Astrocyte (in vitro differentiated cells and primary cell): ENCODE measurements at regions not wholly inside any gene's neighbourhood (a gene's known extent, or its start where the extent isn't known, plus 50 kb on each side); places are given as distances from the start of the nearest gene placed in this dataset.

Experiments used
- DNase-seq: peaks from one replicate; pipeline ENCODE4 v3.0.0-alpha.2; 2010; ENCODE audit warnings: low read depth
- FAIRE-seq: peaks from 2 replicates; lab custom pipeline; 2011; peaks lifted over from hg19 to GRCh38; lab: Jason Lieb, UNC
- H2AFZ ChIP-seq: 2 replicates; pipeline ENCODE4 v1.6.0; 2012; ENCODE audit warnings: low read depth, low read length, inconsistent platforms
- H3K27ac ChIP-seq: 2 replicates; pipeline ENCODE4 v1.5.1; 2011; ENCODE audit warnings: low read depth, low read length, inconsistent platforms
- H3K27me3 ChIP-seq: 2 replicates; pipeline ENCODE4 v1.6.0; 2011; ENCODE audit warnings: low read length, inconsistent platforms; ENCODE audit not compliant: insufficient read depth
- H3K36me3 ChIP-seq: 2 replicates; pipeline ENCODE4 v1.5.1; 2011; ENCODE audit warnings: low read length, inconsistent platforms; ENCODE audit not compliant: insufficient read depth
- H3K4me1 ChIP-seq: 2 replicates; pipeline ENCODE4 v1.5.1; 2011; ENCODE audit warnings: low read length, inconsistent platforms; ENCODE audit not compliant: insufficient read depth
- H3K4me2 ChIP-seq: 2 replicates; pipeline ENCODE4 v1.6.0; 2012; ENCODE audit warnings: low read length, inconsistent platforms
- H3K4me3 ChIP-seq: 2 replicates; pipeline ENCODE4 v1.5.1; 2011; ENCODE audit warnings: low read depth, mild to moderate bottlenecking, low read length, inconsistent platforms; ENCODE audit not compliant: insufficient read depth
- H3K79me2 ChIP-seq: 2 replicates; pipeline ENCODE4 v1.6.0; 2012; ENCODE audit warnings: mild to moderate bottlenecking, low read length, inconsistent platforms; ENCODE audit not compliant: insufficient read depth
- H3K9ac ChIP-seq: 2 replicates; pipeline ENCODE4 v1.6.0; 2012; ENCODE audit warnings: mild to moderate bottlenecking, low read length, inconsistent platforms
- H3K9me3 ChIP-seq: 2 replicates; pipeline ENCODE4 v1.5.1; 2012; ENCODE audit warnings: low read depth, mild to moderate bottlenecking, low read length, inconsistent platforms; ENCODE audit not compliant: insufficient read depth
- H4K20me1 ChIP-seq: 2 replicates; pipeline ENCODE4 v1.6.0; 2012; ENCODE audit warnings: low read length, inconsistent platforms; ENCODE audit not compliant: insufficient read depth
- H3K27ac Mint-ChIP-seq: one replicate; pipeline ENCODE4 v1.8.0; 2021; ENCODE audit warnings: mild to moderate bottlenecking, mixed read lengths; ENCODE audit not compliant: unreplicated experiment
- H3K27me3 Mint-ChIP-seq: one replicate; pipeline ENCODE4 v1.8.0; 2021; ENCODE audit warnings: low read depth, mixed read lengths; ENCODE audit not compliant: unreplicated experiment
- H3K36me3 Mint-ChIP-seq: one replicate; pipeline ENCODE4 v1.8.0; 2021; ENCODE audit warnings: low read depth, mixed read lengths; ENCODE audit not compliant: unreplicated experiment
- H3K4me1 Mint-ChIP-seq: one replicate; pipeline ENCODE4 v1.8.0; 2021; ENCODE audit warnings: low read depth, mixed read lengths; ENCODE audit not compliant: unreplicated experiment
- H3K4me3 Mint-ChIP-seq: one replicate; pipeline ENCODE4 v1.8.0; 2021; ENCODE audit warnings: mild to moderate bottlenecking, moderate library complexity, mixed read lengths; ENCODE audit not compliant: unreplicated experiment
- H3K9me3 Mint-ChIP-seq: one replicate; pipeline ENCODE4 v1.8.0; 2021; ENCODE audit warnings: mild to moderate bottlenecking, mixed read lengths; ENCODE audit not compliant: unreplicated experiment
- EZH2 ChIP-seq: IDR thresholded peaks from 2 replicates; pipeline ENCODE4 v1.6.1; 2012; ENCODE audit warnings: mild to moderate bottlenecking, low read length, inconsistent platforms; ENCODE audit not compliant: insufficient read depth
- TF ChIP-seq, protein P1 (sequence below): IDR thresholded peaks from 2 replicates; pipeline ENCODE4 v1.5.1; 2011; ENCODE audit warnings: low read depth, mild to moderate bottlenecking, inconsistent platforms, low read length, moderate library complexity; ENCODE audit not compliant: insufficient read depth

DNA sequence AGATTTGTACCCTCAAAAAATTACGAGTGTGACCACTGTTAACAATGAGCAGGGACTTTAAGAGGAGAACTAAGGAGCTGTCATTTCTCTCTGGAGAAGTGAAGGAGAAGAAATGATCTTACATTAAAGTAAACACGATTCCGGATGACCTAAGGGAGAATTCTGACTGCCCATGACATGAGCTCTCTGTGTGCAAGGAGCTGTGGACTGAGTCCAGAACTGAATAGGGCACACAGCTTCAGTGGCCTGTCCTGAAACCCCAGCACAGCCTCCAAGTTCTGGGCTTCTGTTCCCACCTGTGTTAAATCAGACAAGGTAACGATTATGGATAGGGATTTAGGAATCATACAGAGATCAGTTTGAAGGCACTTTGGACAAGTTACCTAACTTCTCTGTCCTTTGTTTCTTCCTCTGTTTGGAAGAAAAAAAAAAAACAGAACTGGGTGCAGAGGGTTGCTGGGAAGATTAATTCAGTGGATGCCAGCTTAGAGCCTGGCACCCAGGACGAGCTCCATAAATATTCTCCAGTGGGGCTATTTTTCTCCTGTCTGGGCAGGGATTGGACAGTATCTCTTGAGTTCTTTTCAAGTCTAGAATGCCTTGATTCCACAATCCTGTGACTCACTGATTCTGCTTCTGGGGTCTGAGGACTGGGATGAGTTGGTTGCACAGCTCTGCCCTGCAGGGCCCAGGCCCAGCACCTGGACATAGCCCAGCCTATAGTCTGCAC is 65.7 kb downstream of the MRPL14 start:
- FAIRE-seq = no peak
- H3K36me3 ChIP-seq = no peaks in the 10 kb centered on the region
- Mint-ChIP-seq H3K27ac (peak overlapping the region; percentile 26), H3K27me3 (no peaks in the 10 kb centered on the region), H3K36me3 (no peaks in the 10 kb centered on the region), H3K4me3 (no peak overlapping the region), H3K9me3 (peaks cover 11% of the 10 kb centered on the region), H3K4me1 (peaks cover 41% of the 10 kb centered on the region)
- no peak overlapping the region for H3K4me3 ChIP-seq
- H3K9ac ChIP-seq = peak overlapping the region; percentile 3
- no peaks in the 10 kb centered on the region for H3K27me3 ChIP-seq
- peak overlapping the region; percentile 11 for H3K4me2 ChIP-seq
- no peaks in the 10 kb centered on the region for H3K9me3 ChIP-seq
- H3K27ac ChIP-seq = no peak overlapping the region
- no peaks in the 10 kb centered on the region for H4K20me1 ChIP-seq
- H3K4me1 ChIP-seq = peaks cover 72% of the 10 kb centered on the region
- no peak overlapping the region for H2AFZ ChIP-seq
- TF ChIP-seq, protein P1, sequence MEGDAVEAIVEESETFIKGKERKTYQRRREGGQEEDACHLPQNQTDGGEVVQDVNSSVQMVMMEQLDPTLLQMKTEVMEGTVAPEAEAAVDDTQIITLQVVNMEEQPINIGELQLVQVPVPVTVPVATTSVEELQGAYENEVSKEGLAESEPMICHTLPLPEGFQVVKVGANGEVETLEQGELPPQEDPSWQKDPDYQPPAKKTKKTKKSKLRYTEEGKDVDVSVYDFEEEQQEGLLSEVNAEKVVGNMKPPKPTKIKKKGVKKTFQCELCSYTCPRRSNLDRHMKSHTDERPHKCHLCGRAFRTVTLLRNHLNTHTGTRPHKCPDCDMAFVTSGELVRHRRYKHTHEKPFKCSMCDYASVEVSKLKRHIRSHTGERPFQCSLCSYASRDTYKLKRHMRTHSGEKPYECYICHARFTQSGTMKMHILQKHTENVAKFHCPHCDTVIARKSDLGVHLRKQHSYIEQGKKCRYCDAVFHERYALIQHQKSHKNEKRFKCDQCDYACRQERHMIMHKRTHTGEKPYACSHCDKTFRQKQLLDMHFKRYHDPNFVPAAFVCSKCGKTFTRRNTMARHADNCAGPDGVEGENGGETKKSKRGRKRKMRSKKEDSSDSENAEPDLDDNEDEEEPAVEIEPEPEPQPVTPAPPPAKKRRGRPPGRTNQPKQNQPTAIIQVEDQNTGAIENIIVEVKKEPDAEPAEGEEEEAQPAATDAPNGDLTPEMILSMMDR = no peak
- no peak for TF ChIP-seq EZH2
- peak; percentile 75 for DNase-seq
- no peaks in the 10 kb centered on the region for H3K79me2 ChIP-seq

DNA sequence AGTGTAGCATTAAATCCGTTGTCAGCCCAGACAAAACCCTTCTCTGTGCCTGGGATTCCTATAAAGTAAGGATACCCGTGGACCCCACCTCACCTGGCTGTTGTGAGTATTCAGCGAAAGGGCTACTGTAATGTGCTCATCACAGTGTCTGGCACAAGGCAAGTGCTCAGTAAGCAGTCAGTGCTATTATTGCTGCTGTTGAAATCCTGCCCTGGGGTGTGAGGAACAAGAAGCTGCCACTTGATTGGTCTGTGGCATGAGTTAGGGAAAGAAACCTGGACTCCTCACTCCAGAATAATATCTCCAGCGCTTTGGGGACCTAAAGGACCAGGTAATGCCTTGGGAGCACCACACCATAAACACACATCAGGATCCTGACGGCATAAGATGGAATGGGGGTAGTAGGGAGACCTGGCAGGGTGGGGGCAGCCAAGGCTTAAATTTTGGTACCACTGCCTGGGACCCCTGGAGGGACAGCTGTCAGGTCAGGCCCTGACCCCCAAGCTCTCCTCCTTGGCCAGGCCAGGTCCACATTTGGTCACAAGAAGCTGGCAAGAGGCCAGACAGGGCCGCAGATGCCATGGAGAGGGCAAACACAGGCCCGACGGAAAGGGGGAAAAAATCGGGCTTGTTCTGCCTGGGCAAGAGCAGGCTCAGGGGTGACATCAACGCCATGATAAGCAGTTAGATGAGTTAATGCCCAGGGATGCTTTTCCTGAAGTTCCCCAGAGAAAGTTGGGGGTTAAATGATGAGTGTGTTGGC is 66.5 kb downstream of the MRPL14 start:
- Histone ChIP-seq H3K36me3 (no peaks in the 10 kb centered on the region), H3K79me2 (no peaks in the 10 kb centered on the region), H3K4me3 (no peak overlapping the region), H3K9ac (peak overlapping the region; percentile 3), H3K27me3 (no peaks in the 10 kb centered on the region), H4K20me1 (no peaks in the 10 kb centered on the region), H3K4me2 (no peak overlapping the region), H3K9me3 (no peaks in the 10 kb centered on the region), H3K4me1 (peaks cover 73% of the 10 kb centered on the region), H2AFZ (no peak overlapping the region), H3K27ac (no peak overlapping the region)
- H3K27ac Mint-ChIP-seq = no peak overlapping the region
- FAIRE-seq (no peak), DNase-seq (no peak)
- TF ChIP-seq EZH2 = no peak
- TF ChIP-seq, protein P1 = no peak
- no peak overlapping the region for H3K4me3 Mint-ChIP-seq
- H3K9me3 Mint-ChIP-seq = peaks cover 11% of the 10 kb centered on the region
- H3K27me3 Mint-ChIP-seq = no peaks in the 10 kb centered on the region
- H3K4me1 Mint-ChIP-seq = peaks cover 41% of the 10 kb centered on the region
- H3K36me3 Mint-ChIP-seq = no peaks in the 10 kb centered on the region
